DOHH2 (cell line): ENCODE measurements at regions not wholly inside any gene's neighbourhood (a gene's known extent, or its start where the extent isn't known, plus 50 kb on each side); places are given as distances from the start of the nearest gene placed in this dataset.

Experiments used
- CTCF ChIP-seq: fragments of 200-600 bp; sonication (generic); IDR thresholded peaks from one replicate; pipeline ENCODE4 v1.5.1; 2014; ENCODE audit warnings: antibody characterized with exemption, mild to moderate bottlenecking, low read depth, low read length; ENCODE audit not compliant: poor library complexity, severe bottlenecking
- EZH2phosphoT487 ChIP-seq: fragments of 200-600 bp; sonication (generic); IDR thresholded peaks from 2 replicates; pipeline ENCODE4 v1.6.1; 2017; ENCODE audit warnings: borderline replicate concordance, mild to moderate bottlenecking, antibody characterized with exemption, low read length, moderate library complexity, mixed read lengths

GRCh38 chr21:17270229-17270628 is 242.6 kb upstream of the CXADR start:
- TF ChIP-seq CTCF = peak; percentile 31
- TF ChIP-seq EZH2phosphoT487 = no peak
